MM.1S (cell line): ENCODE measurements at regions not wholly inside any gene's neighbourhood (a gene's known extent, or its start where the extent isn't known, plus 50 kb on each side); places are given as distances from the start of the nearest gene placed in this dataset.

Experiments
- CTCF ChIP-seq: fragments of 300-600 bp; sonication (generic); IDR thresholded peaks from 2 replicates; pipeline ENCODE4 v1.5.1; 2016; ENCODE audit warnings: antibody characterized with exemption, low read length, mixed read lengths
- EZH2 ChIP-seq: fragments of 300-600 bp; sonication (generic); optimal IDR thresholded peaks from 2 replicates; pipeline ENCODE3; 2017; ENCODE audit warnings: low read depth, mild to moderate bottlenecking, antibody characterized with exemption, low read length, mixed read lengths
- EZH2phosphoT487 ChIP-seq: fragments of 300-600 bp; sonication (generic); IDR thresholded peaks from 2 replicates; pipeline ENCODE4 v1.6.1; 2018; ENCODE audit warnings: antibody characterized with exemption, low read length

- TF ChIP-seq CTCF (peak; percentile 67), EZH2phosphoT487 (no peak), EZH2 (no peak)
Observed at GRCh38 chr7:106737202-106737562, 76.2 kb upstream of the CCDC71L start.
